Keratinocyte (primary cell): ENCODE measurements at regions not wholly inside any gene's neighbourhood (a gene's known extent, or its start where the extent isn't known, plus 50 kb on each side); places are given as distances from the start of the nearest gene placed in this dataset.

Experiments used
- DNase-seq: peaks from one replicate; pipeline ENCODE4 v3.0.0-alpha.2; 2011; ENCODE audit warnings: low read depth, missing footprints, low spot score
- FAIRE-seq: peaks from 2 replicates; lab custom pipeline; 2011; peaks lifted over from hg19 to GRCh38; lab: Jason Lieb, UNC
- H2AFZ ChIP-seq: 2 replicates; pipeline ENCODE4 v1.6.0; 2012; ENCODE audit warnings: low read length, control low read depth, inconsistent platforms; ENCODE audit not compliant: control insufficient read depth
- H3K27ac ChIP-seq: 2 replicates; pipeline ENCODE4 v1.5.1; 2011; ENCODE audit warnings: low read length; ENCODE audit not compliant: control insufficient read depth, insufficient read depth
- H3K27me3 ChIP-seq: 3 replicates; pipeline ENCODE4 v1.6.0; 2011; ENCODE audit warnings: low read length; ENCODE audit not compliant: control insufficient read depth, insufficient read depth; ENCODE audit errors: extremely low read depth
- H3K36me3 ChIP-seq, 2 experiments: 2 replicates in 1 of 2; 3 replicates in 1 of 2; pipeline ENCODE4 v1.5.1; 2011; ENCODE audit warnings: low read length in 2 of 2, mild to moderate bottlenecking in 1 of 2; ENCODE audit not compliant: control insufficient read depth in 2 of 2, insufficient read depth in 2 of 2; ENCODE audit errors: extremely low read depth in 1 of 2
- H3K4me1 ChIP-seq: 3 replicates; pipeline ENCODE4 v1.5.1; 2011; ENCODE audit warnings: low read length; ENCODE audit not compliant: control insufficient read depth, insufficient read depth; ENCODE audit errors: extremely low read depth
- H3K4me2 ChIP-seq: 3 replicates; pipeline ENCODE4 v1.6.0; 2011; ENCODE audit warnings: low read depth, low read length; ENCODE audit not compliant: control insufficient read depth, insufficient read depth; ENCODE audit errors: extremely low read depth
- H3K4me3 ChIP-seq, 3 experiments: fragments of 200-600 bp in 1 of 3; sonication (generic) in 1 of 3; 2 replicates in 2 of 3; 3 replicates in 1 of 3; pipeline ENCODE4 v1.5.1; 2011 to 2016; ENCODE audit warnings: low read length in 3 of 3, mild to moderate bottlenecking in 3 of 3, control low read depth in 2 of 3, inconsistent platforms in 1 of 3, low read depth in 1 of 3, mixed read lengths in 1 of 3, mixed run types in 1 of 3, moderate library complexity in 1 of 3; ENCODE audit not compliant: control insufficient read depth in 2 of 3, insufficient read depth in 2 of 3; ENCODE audit errors: extremely low read depth in 1 of 3
- H3K79me2 ChIP-seq: 2 replicates; pipeline ENCODE4 v1.6.0; 2012; ENCODE audit warnings: low read length; ENCODE audit not compliant: control insufficient read depth, insufficient read depth
- H3K9ac ChIP-seq: 3 replicates; pipeline ENCODE4 v1.6.0; 2011; ENCODE audit warnings: low read length; ENCODE audit not compliant: control insufficient read depth, insufficient read depth; ENCODE audit errors: extremely low read depth
- H3K9me1 ChIP-seq: 3 replicates; pipeline ENCODE4 v1.6.0; 2011; ENCODE audit warnings: low read length; ENCODE audit not compliant: control insufficient read depth, insufficient read depth; ENCODE audit errors: extremely low read depth
- H3K9me3 ChIP-seq: 2 replicates; pipeline ENCODE4 v1.5.1; 2012; ENCODE audit warnings: low read depth, low read length; ENCODE audit not compliant: control insufficient read depth
- H4K20me1 ChIP-seq: 3 replicates; pipeline ENCODE4 v1.6.0; 2011; ENCODE audit warnings: low read length; ENCODE audit not compliant: control insufficient read depth, insufficient read depth; ENCODE audit errors: extremely low read depth
- EZH2 ChIP-seq: IDR thresholded peaks from one replicate; pipeline ENCODE4 v1.6.1; 2012; ENCODE audit warnings: inconsistent platforms, mild to moderate bottlenecking, low read length, moderate library complexity
- dilution Hi-C: fragments of 300-500 bp; cut with MboI; formaldehyde crosslinking; loops from one replicate; pipeline ENCODE4 v1.7.0; 2020; ENCODE audit warnings: low sequenced_read_pairs; ENCODE audit not compliant: extremely low pct_ligation_motif_present
- TF ChIP-seq, protein P1 (sequence below), 3 experiments: IDR thresholded peaks in 1 of 3; conservative IDR thresholded peaks in 1 of 3; optimal IDR thresholded peaks in 1 of 3; 2 replicates in 2 of 3; 3 replicates in 1 of 3; pipeline versions ENCODE3 to v1.5.1; 2011; ENCODE audit warnings: low read length in 3 of 3, mild to moderate bottlenecking in 3 of 3, moderate library complexity in 2 of 3, control low read depth in 1 of 3, inconsistent platforms in 1 of 3; ENCODE audit not compliant: insufficient read depth in 2 of 3; ENCODE audit errors: extremely low read depth in 1 of 3

DNA sequence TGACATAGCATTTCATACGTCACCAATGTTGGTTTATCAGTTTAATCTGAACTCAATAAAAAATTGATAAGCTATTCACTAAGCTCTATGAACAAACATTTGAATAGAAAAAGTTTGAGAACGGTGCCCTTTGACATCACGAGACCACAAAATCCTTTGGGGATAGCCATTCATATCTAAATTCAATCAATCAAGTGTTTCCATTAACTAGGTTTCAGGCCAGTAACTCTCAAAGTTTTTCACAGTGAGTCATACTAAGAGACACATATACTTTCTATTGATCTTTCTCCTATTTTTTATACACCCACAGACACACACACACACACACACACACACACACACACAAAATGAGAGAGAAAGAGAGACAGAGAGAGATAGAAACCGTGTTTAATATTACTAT, 235.4 kb upstream of the SNX7 start:
- Histone ChIP-seq H2AFZ (no peak overlapping the region), H3K27ac (no peak overlapping the region), H3K4me2 (no peak overlapping the region), H3K4me3 (no peak overlapping the region), H3K79me2 (no peaks in the 10 kb centered on the region), H3K9me3 (no peaks in the 10 kb centered on the region), H3K27me3 (no peaks in the 10 kb centered on the region), H4K20me1 (no peaks in the 10 kb centered on the region), H3K9ac (no peak overlapping the region), H3K4me1 (no peaks in the 10 kb centered on the region), H3K9me1 (no peaks in the 10 kb centered on the region), H3K36me3 (no peaks in the 10 kb centered on the region)
- DNase-seq (no peak), FAIRE-seq (peak; percentile 34)
- dilution Hi-C loops, result no loop called here
- no peak for TF ChIP-seq EZH2
- TF ChIP-seq, protein P1, sequence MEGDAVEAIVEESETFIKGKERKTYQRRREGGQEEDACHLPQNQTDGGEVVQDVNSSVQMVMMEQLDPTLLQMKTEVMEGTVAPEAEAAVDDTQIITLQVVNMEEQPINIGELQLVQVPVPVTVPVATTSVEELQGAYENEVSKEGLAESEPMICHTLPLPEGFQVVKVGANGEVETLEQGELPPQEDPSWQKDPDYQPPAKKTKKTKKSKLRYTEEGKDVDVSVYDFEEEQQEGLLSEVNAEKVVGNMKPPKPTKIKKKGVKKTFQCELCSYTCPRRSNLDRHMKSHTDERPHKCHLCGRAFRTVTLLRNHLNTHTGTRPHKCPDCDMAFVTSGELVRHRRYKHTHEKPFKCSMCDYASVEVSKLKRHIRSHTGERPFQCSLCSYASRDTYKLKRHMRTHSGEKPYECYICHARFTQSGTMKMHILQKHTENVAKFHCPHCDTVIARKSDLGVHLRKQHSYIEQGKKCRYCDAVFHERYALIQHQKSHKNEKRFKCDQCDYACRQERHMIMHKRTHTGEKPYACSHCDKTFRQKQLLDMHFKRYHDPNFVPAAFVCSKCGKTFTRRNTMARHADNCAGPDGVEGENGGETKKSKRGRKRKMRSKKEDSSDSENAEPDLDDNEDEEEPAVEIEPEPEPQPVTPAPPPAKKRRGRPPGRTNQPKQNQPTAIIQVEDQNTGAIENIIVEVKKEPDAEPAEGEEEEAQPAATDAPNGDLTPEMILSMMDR (optimal IDR thresholded peaks at IDR 0.05 in 1 of 3, IDR thresholded peaks at IDR 0.05 in 1 of 3, conservative IDR thresholded peaks at IDR 0.05 in 1 of 3; ENCODE audit: extremely low read depth in 1 of 3, insufficient read depth in 2 of 3, low read length in 3 of 3), result no peak

DNA sequence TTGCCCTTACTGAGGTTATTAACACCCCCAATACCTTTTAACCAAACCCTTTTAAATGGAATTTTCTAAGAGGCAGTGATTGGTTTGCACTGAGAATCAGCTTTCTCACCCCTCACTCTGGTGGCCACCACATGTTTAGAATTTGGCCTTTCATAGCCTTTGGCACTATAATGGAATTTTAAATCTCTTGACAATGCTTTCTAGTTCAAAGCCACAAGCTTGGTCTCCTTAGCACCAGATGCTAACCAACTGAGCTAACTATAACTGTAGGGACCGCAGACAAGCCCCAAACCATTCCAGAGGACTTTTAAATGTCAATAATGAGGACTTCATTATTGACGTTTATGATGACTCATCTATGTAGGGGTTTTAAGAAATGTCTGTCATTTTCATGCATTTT, 238.7 kb upstream of the SNX7 start:
- FAIRE-seq (no peak), DNase-seq (no peak)
- Histone ChIP-seq H3K36me3 (no peaks in the 10 kb centered on the region), H3K9me1 (no peaks in the 10 kb centered on the region), H3K27me3 (no peaks in the 10 kb centered on the region), H3K79me2 (no peaks in the 10 kb centered on the region), H3K4me3 (no peak overlapping the region), H3K9me3 (no peaks in the 10 kb centered on the region), H3K4me2 (no peak overlapping the region), H3K9ac (no peak overlapping the region), H2AFZ (no peak overlapping the region), H3K4me1 (no peaks in the 10 kb centered on the region), H4K20me1 (no peaks in the 10 kb centered on the region), H3K27ac (no peak overlapping the region)
- no peak for TF ChIP-seq EZH2
- TF ChIP-seq, protein P1 (optimal IDR thresholded peaks at IDR 0.05 in 1 of 3, IDR thresholded peaks at IDR 0.05 in 1 of 3, conservative IDR thresholded peaks at IDR 0.05 in 1 of 3; ENCODE audit: extremely low read depth in 1 of 3, insufficient read depth in 2 of 3, low read length in 3 of 3), result no peak
- dilution Hi-C loops, result no loop called here
